ENCODE measurements at regions not wholly inside any gene's neighbourhood (a gene's known extent, or its start where the extent isn't known, plus 50 kb on each side); places are given as distances from the start of the nearest gene placed in this dataset.
"Not testable (repeated sequence)": the region's sequence is repeated elsewhere in the genome, so short reads cannot be mapped to it uniquely, and the experiment has no call there.

GRCh38 chr9:31697956-31698355, 686.5 kb upstream of the ACO1 start:
- no peak for DNase-seq (ENCODE audit: low spot score)

- DNase-seq (ENCODE audit: low spot score), result no peak
Measured at GRCh38 chr9:31699836-31700235, 684.6 kb upstream of the ACO1 start.

GRCh38 chr9:31700252-31701045, 684.0 kb upstream of the ACO1 start:
- no peak for DNase-seq (ENCODE audit: low spot score)

- no peak for DNase-seq (ENCODE audit: low spot score)
Measured at GRCh38 chr9:31702957-31703356, 681.5 kb upstream of the ACO1 start.

GRCh38 chr9:31715250-31715649, 669.2 kb upstream of the ACO1 start:
- DNase-seq (ENCODE audit: low spot score), result no peak

GRCh38 chr9:31719262-31719661, 665.2 kb upstream of the ACO1 start:
- DNase-seq (ENCODE audit: low spot score), result no peak

GRCh38 chr9:31730398-31730797, 654.0 kb upstream of the ACO1 start:
- DNase-seq (ENCODE audit: low spot score), result no peak

GRCh38 chr9:31733166-31733565, 651.3 kb upstream of the ACO1 start:
- no peak for DNase-seq (ENCODE audit: low spot score)

- no peak for DNase-seq (ENCODE audit: low spot score)
Measured at GRCh38 chr9:31736581-31737179, 647.8 kb upstream of the ACO1 start.

- DNase-seq (ENCODE audit: low spot score), result no peak
Measured at GRCh38 chr9:31740705-31741104, 643.7 kb upstream of the ACO1 start.

GRCh38 chr9:31744589-31744988, 639.9 kb upstream of the ACO1 start:
- no peak for DNase-seq (ENCODE audit: low spot score)

GRCh38 chr9:31745468-31745867, 639.0 kb upstream of the ACO1 start:
- no peak for DNase-seq (ENCODE audit: low spot score)

- DNase-seq (ENCODE audit: low spot score), result no peak
Measured at GRCh38 chr9:31745886-31746285, 638.6 kb upstream of the ACO1 start.

GRCh38 chr9:31753756-31754155, 630.7 kb upstream of the ACO1 start:
- no peak for DNase-seq (ENCODE audit: low spot score)

GRCh38 chr9:31759703-31760102, 624.7 kb upstream of the ACO1 start:
- DNase-seq (ENCODE audit: low spot score), result no peak

- DNase-seq (ENCODE audit: low spot score), result not testable (repeated sequence)
Measured at GRCh38 chr9:31774021-31774420, 610.4 kb upstream of the ACO1 start.

GRCh38 chr9:31774571-31774970, 609.9 kb upstream of the ACO1 start:
- no peak for DNase-seq (ENCODE audit: low spot score)

- DNase-seq (ENCODE audit: low spot score), result no peak
Measured at GRCh38 chr9:31776471-31776870, 608.0 kb upstream of the ACO1 start.

- DNase-seq (ENCODE audit: low spot score), result no peak
Measured at GRCh38 chr9:31783491-31783890, 601.0 kb upstream of the ACO1 start.

GRCh38 chr9:31790720-31791119, 593.7 kb upstream of the ACO1 start:
- no peak for DNase-seq (ENCODE audit: low spot score)

- DNase-seq (ENCODE audit: low spot score), result no peak
Measured at GRCh38 chr9:31799953-31800609, 584.4 kb upstream of the ACO1 start.

GRCh38 chr9:31807574-31808256, 576.7 kb upstream of the ACO1 start:
- DNase-seq (ENCODE audit: low spot score), result no peak

GRCh38 chr9:31808766-31809165, 575.7 kb upstream of the ACO1 start:
- no peak for DNase-seq (ENCODE audit: low spot score)
